MCF 10A (cell line): ENCODE measurements at regions not wholly inside any gene's neighbourhood (a gene's known extent, or its start where the extent isn't known, plus 50 kb on each side); places are given as distances from the start of the nearest gene placed in this dataset.

ENCODE experiments used
- BruUV-seq: library from RNA; stranded (reverse); fragments of 400-500 nt; replicated peaks from 2 replicates; lab custom pipeline; 2021; lab: Mats Ljungman, UMichigan
- CTCF ChIA-PET: fragments of 300-600 bp; sonication (Branson Sonifier 250); formaldehyde crosslinking; extraction: SDS; loops from one replicate; lab custom pipeline; 2021; ENCODE audit warnings: antibody characterized with exemption, inconsistent platforms; lab: Yijun Ruan, JAX
- POLR2A ChIA-PET: fragments of 300-600, 350-650 bp; sonication (Branson Sonifier 250); formaldehyde crosslinking; extraction: SDS; loops from one replicate; lab custom pipeline; 2020; ENCODE audit warnings: antibody characterized with exemption, inconsistent platforms; lab: Yijun Ruan, JAX
- DNase-seq: peaks from one replicate; pipeline ENCODE4 v3.0.0-alpha.2; 2018; ENCODE audit not compliant: unreplicated experiment
- H3K27ac Mint-ChIP-seq: one replicate; pipeline ENCODE4 v1.8.0; 2022; ENCODE audit warnings: mild to moderate bottlenecking, low read depth, mixed read lengths; ENCODE audit not compliant: unreplicated experiment
- H3K27me3 Mint-ChIP-seq: one replicate; pipeline ENCODE4 v1.8.0; 2022; ENCODE audit warnings: mixed read lengths; ENCODE audit not compliant: insufficient read depth, unreplicated experiment
- H3K36me3 Mint-ChIP-seq: one replicate; pipeline ENCODE4 v1.8.0; 2022; ENCODE audit warnings: mild to moderate bottlenecking, moderate library complexity, mixed read lengths; ENCODE audit not compliant: insufficient read depth, unreplicated experiment
- H3K4me1 Mint-ChIP-seq: one replicate; pipeline ENCODE4 v1.8.0; 2022; ENCODE audit warnings: mixed read lengths; ENCODE audit not compliant: insufficient read depth, unreplicated experiment
- H3K4me3 Mint-ChIP-seq: one replicate; pipeline ENCODE4 v1.8.0; 2022; ENCODE audit warnings: mild to moderate bottlenecking, moderate library complexity, mixed read lengths; ENCODE audit not compliant: unreplicated experiment
- H3K9me3 Mint-ChIP-seq: one replicate; pipeline ENCODE4 v1.8.0; 2022; ENCODE audit warnings: mixed read lengths; ENCODE audit not compliant: unreplicated experiment
- intact Hi-C: fragments of 100-400 bp; cut with micrococcal nuclease; formaldehyde crosslinking; loops from 2 replicates; pipeline ENCODE4 v1.14.1; 2022
- TF ChIP-seq, protein P1 (sequence below): fragments of 200-600 bp; IDR thresholded peaks from one replicate; pipeline ENCODE4 v1.8.0; 2022; ENCODE audit warnings: antibody characterized with exemption, mild to moderate bottlenecking; ENCODE audit not compliant: unreplicated experiment

DNA sequence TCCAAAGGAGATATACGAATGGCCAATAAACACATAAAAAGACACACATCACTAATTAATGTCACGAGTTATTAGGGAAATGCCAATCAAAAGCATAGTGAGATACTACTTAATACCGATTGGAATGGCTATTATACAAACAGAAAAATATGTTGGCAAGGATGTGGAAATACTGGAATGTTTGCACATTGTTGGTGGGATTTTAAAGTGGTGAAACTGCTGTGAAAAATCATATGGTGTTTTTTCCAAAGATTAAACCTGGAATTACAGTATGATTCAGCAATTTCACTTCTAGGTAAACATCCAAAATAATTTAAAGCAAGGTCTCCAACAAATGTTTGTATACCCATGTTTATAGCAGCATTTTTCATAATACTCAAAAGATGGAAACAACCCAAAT is 765.5 kb downstream of the VGLL3 start:
- no TSS peak for BruUV-seq
- H3K36me3 Mint-ChIP-seq: no peaks in the 10 kb centered on the region
- H3K9me3 Mint-ChIP-seq: peaks cover 7% of the 10 kb centered on the region
- TF ChIP-seq, protein P1, sequence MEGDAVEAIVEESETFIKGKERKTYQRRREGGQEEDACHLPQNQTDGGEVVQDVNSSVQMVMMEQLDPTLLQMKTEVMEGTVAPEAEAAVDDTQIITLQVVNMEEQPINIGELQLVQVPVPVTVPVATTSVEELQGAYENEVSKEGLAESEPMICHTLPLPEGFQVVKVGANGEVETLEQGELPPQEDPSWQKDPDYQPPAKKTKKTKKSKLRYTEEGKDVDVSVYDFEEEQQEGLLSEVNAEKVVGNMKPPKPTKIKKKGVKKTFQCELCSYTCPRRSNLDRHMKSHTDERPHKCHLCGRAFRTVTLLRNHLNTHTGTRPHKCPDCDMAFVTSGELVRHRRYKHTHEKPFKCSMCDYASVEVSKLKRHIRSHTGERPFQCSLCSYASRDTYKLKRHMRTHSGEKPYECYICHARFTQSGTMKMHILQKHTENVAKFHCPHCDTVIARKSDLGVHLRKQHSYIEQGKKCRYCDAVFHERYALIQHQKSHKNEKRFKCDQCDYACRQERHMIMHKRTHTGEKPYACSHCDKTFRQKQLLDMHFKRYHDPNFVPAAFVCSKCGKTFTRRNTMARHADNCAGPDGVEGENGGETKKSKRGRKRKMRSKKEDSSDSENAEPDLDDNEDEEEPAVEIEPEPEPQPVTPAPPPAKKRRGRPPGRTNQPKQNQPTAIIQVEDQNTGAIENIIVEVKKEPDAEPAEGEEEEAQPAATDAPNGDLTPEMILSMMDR: no peak
- POLR2A ChIA-PET: no interaction called here
- intact Hi-C loops: no loop called here
- H3K27ac Mint-ChIP-seq: no peak overlapping the region
- CTCF ChIA-PET: no interaction called here
- no peak overlapping the region for H3K4me3 Mint-ChIP-seq
- no peak for DNase-seq
- H3K4me1 Mint-ChIP-seq: no peaks in the 10 kb centered on the region
- H3K27me3 Mint-ChIP-seq: peaks cover 49% of the 10 kb centered on the region

GRCh38 chr3:86221601-86222000 is 769.3 kb downstream of the VGLL3 start:
- Mint-ChIP-seq H3K27ac (no peak overlapping the region), H3K36me3 (no peaks in the 10 kb centered on the region), H3K4me1 (no peaks in the 10 kb centered on the region), H3K4me3 (no peak overlapping the region), H3K9me3 (peaks cover 7% of the 10 kb centered on the region), H3K27me3 (peaks cover 26% of the 10 kb centered on the region)
- intact Hi-C loops: no loop called here
- no TSS peak for BruUV-seq
- TF ChIP-seq, protein P1: no peak
- CTCF ChIA-PET: no interaction called here
- POLR2A ChIA-PET: no interaction called here
- no peak for DNase-seq

DNA sequence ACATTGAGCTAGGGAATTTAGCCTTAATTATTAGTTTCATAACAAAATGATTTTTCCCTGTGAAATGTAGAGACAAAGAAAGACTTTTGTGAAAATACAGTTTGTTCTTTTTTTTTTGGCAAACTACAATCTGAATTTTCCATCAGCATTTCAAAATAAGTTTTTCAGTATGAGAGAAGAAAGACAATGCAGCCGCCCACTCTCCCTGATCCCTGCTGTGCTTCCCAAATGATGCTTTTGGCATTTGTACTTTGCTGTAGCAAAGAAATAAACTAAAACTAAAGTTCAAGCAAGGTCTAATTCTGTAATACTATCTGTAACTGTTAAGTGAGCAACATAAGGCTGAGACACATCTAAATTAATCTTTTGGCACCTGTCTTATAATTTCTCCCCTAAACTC is 782.2 kb downstream of the VGLL3 start:
- no peak for DNase-seq
- CTCF ChIA-PET: no interaction called here
- Mint-ChIP-seq H3K36me3 (no peaks in the 10 kb centered on the region), H3K4me1 (no peaks in the 10 kb centered on the region), H3K27me3 (peaks cover 32% of the 10 kb centered on the region), H3K27ac (no peak overlapping the region), H3K9me3 (no peaks in the 10 kb centered on the region), H3K4me3 (no peak overlapping the region)
- TF ChIP-seq, protein P1: no peak
- no TSS peak for BruUV-seq
- POLR2A ChIA-PET: no interaction called here
- intact Hi-C loops: no loop called here

DNA sequence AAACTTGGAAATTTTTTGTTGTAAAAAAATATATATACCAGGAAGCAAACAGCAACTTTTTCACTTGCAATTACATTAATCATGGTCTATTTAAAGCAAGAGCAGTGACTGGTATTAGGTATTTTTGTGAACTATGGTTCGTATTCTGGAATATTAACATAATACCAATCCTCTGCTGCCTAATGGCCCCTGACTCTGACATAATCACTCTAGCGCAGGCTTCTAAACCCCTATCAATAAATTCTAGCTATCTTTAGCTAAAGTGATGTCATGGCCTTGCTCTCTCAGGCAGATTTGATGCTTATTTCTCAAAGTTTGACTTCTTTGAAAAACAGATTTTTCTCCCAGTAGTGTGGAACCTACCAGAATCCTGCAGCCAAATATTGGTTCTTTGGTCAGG is 808.3 kb downstream of the VGLL3 start:
- ChIA-PET CTCF (no interaction called here), POLR2A (no interaction called here)
- Mint-ChIP-seq H3K9me3 (no peaks in the 10 kb centered on the region), H3K4me3 (no peak overlapping the region), H3K27ac (no peak overlapping the region), H3K27me3 (no peaks in the 10 kb centered on the region), H3K4me1 (no peaks in the 10 kb centered on the region), H3K36me3 (peaks cover 5% of the 10 kb centered on the region)
- intact Hi-C loops: loop anchor here (5.0 kb wide), 1 partner anchor 65 kb away; no protein-coding TSS in a partner anchor
- TF ChIP-seq, protein P1: no peak
- DNase-seq: no peak
- BruUV-seq: no TSS peak
